IPS-18c (cell line): ENCODE measurements at regions not wholly inside any gene's neighbourhood (a gene's known extent, or its start where the extent isn't known, plus 50 kb on each side); places are given as distances from the start of the nearest gene placed in this dataset.

Experiments used
- H3K4me3 ChIP-seq: 2 replicates; pipeline ENCODE4 v1.7.0; 2013; ENCODE audit warnings: low read depth, mild to moderate bottlenecking, low read length, moderate library complexity; ENCODE audit not compliant: insufficient read depth
- H3K9me3 ChIP-seq: one replicate; pipeline ENCODE4 v1.6.1; 2013; ENCODE audit warnings: mild to moderate bottlenecking, low read length, moderate library complexity; ENCODE audit not compliant: control insufficient read depth, insufficient read depth

- H3K4me3 ChIP-seq = no peak overlapping the region
- H3K9me3 ChIP-seq = peaks cover 6% of the 10 kb centered on the region
Observed at GRCh38 chr16:65775829-65776228, 590.7 kb upstream of the CDH5 start.

DNA sequence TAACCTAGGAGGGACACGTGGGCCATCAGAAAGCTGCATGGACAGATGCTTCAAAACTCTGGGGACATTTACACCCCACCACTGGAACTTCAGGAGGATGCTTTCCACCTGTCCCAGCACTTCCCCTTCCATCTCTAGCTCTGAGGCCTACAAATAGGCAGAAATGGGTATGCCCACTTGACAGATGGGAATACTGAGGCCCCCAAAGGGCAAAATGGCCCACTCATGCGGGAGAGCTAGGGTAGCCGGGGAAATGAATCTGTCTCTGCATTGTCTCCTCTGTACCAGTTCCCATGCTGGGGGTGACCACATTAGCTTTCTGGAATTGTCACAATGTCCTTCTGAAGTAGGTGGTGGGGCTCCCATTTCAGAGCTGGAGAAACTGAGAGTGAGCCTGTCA lies 592.1 kb upstream of the CDH5 start:
- H3K4me3 ChIP-seq = no peak overlapping the region

DNA sequence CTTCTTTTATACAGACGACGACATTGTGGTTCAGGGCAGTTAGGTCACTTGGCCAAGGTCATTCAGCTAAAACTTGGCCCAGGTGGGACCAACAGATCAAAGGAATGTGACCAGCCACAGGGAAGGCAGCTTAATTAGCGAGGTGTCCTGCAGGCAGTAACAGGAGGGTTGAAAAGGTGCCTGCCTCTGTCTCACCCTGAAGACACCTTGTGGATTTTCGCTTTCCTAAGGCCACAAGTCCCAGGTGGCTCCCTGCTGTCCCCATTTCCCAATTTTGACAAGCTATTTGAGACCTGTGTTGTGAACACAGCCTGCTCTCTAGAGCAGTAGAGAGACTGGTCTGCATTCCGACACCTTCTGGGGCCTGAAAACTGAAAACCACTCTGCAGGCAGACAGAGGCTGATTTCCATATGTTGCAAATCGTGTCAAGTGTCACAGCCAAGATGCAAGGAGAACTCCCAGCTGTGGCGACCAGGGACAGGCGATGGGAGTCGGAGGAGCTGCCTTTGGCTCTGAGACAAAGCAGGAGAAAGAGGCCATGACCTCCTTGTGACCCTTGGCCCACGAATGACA lies 593.1 kb upstream of the CDH5 start:
- no peak overlapping the region for H3K4me3 ChIP-seq

More for the DNA sequence above, 592.1 kb upstream of the CDH5 start:
- peaks cover 18% of the 10 kb centered on the region for H3K9me3 ChIP-seq

GRCh38 chr16:65772134-65772732 lies 594.3 kb upstream of the CDH5 start:
- Histone ChIP-seq H3K4me3 (no peak overlapping the region), H3K9me3 (peaks cover 21% of the 10 kb centered on the region)

More for the DNA sequence above, 593.1 kb upstream of the CDH5 start:
- H3K9me3 ChIP-seq = peaks cover 21% of the 10 kb centered on the region

- Histone ChIP-seq H3K9me3 (peaks cover 21% of the 10 kb centered on the region), H3K4me3 (no peak overlapping the region)
Observed at GRCh38 chr16:65771707-65772106, 594.8 kb upstream of the CDH5 start.

DNA sequence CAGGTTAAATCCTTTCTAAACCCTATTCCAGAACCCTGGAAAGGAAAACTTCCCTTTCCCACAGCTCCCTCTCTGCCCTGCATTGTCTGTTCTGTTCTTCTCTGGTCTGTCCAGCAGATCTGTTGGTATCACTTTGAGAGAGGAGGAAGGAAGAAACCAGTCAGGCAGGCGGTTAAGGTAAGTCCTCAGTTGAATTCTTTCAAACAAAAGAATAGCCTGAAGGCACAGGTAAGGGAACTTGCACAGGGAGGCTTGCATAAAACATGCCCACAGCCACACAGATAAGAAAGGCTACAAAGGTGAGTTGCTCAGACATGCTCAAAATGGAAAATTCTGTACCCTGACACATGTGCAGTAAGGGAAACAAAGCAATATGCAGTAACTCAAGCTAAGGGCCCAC lies 595.7 kb upstream of the CDH5 start:
- peaks cover 21% of the 10 kb centered on the region for H3K9me3 ChIP-seq
- H3K4me3 ChIP-seq = no peak overlapping the region

- Histone ChIP-seq H3K9me3 (peaks cover 21% of the 10 kb centered on the region), H3K4me3 (no peak overlapping the region)
Observed at GRCh38 chr16:65769776-65770438, 596.6 kb upstream of the CDH5 start.

- Histone ChIP-seq H3K4me3 (no peak overlapping the region), H3K9me3 (peaks cover 21% of the 10 kb centered on the region)
Observed at GRCh38 chr16:65769055-65769465, 597.4 kb upstream of the CDH5 start.

- Histone ChIP-seq H3K4me3 (no peak overlapping the region), H3K9me3 (peaks cover 21% of the 10 kb centered on the region)
Observed at GRCh38 chr16:65767125-65767524, 599.4 kb upstream of the CDH5 start.

GRCh38 chr16:65763640-65764305 lies 602.7 kb upstream of the CDH5 start:
- H3K9me3 ChIP-seq = no peaks in the 10 kb centered on the region
- H3K4me3 ChIP-seq = no peak overlapping the region

GRCh38 chr16:65760874-65761273 lies 605.6 kb upstream of the CDH5 start:
- Histone ChIP-seq H3K9me3 (no peaks in the 10 kb centered on the region), H3K4me3 (no peak overlapping the region)

GRCh38 chr16:65758620-65759019 lies 607.9 kb upstream of the CDH5 start:
- H3K9me3 ChIP-seq = no peaks in the 10 kb centered on the region
- no peak overlapping the region for H3K4me3 ChIP-seq

DNA sequence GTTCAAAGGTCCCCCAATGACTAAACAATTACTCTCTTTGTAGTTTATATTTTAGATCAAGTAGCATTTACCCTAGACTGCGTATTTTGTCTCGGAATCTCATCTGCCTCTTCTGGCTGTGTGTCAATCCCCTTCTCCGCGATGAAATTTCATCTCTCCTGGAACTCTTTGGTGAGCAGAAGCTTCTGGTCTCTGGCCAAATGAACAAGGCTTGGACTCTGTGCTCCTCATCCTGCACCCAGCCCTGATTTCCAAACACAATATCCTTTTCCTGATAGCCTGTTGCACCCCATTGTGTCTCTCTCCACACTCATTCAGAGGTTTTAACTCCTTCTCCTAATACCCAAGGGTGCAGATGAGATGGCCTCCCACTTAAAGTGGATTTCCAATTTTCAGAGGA lies 609.4 kb upstream of the CDH5 start:
- H3K4me3 ChIP-seq = no peak overlapping the region
- H3K9me3 ChIP-seq = no peaks in the 10 kb centered on the region

- H3K4me3 ChIP-seq = no peak overlapping the region
- peaks cover under 1% of the 10 kb centered on the region for H3K9me3 ChIP-seq
Observed at GRCh38 chr16:65756163-65756562, 610.3 kb upstream of the CDH5 start.

- H3K4me3 ChIP-seq = no peak overlapping the region
- H3K9me3 ChIP-seq = peaks cover 2% of the 10 kb centered on the region
Observed at GRCh38 chr16:65754820-65755691, 611.4 kb upstream of the CDH5 start.

- Histone ChIP-seq H3K9me3 (peaks cover 2% of the 10 kb centered on the region), H3K4me3 (no peak overlapping the region)
Observed at GRCh38 chr16:65752522-65752844, 614.0 kb upstream of the CDH5 start.
